HepG2 (cell line): ENCODE measurements at regions not wholly inside any gene's neighbourhood (a gene's known extent, or its start where the extent isn't known, plus 50 kb on each side); places are given as distances from the start of the nearest gene placed in this dataset.

Experiments used
- ATAC-seq: fragments of 200-7000 bp; cut with Tn5 transposase; 3 replicates; pipeline ENCODE4 v1.9.1; 2020; ENCODE audit warnings: mild to moderate bottlenecking, moderate library complexity
- BruUV-seq: library from RNA; stranded (reverse); fragments of 400-500 nt; replicated peaks from 2 replicates; lab custom pipeline; 2021; lab: Mats Ljungman, UMichigan
- CTCF ChIA-PET: fragments of 300-600 bp; formaldehyde crosslinking; extraction: SDS; loops from one replicate; lab custom pipeline; 2021; ENCODE audit warnings: low total read pairs, inconsistent platforms, low intra/inter-chr PET ratio; lab: Yijun Ruan, JAX
- POLR2A ChIA-PET: fragments of 350-600 bp; sonication (Branson Sonifier 250); formaldehyde crosslinking; loops from one replicate; lab custom pipeline; 2020; ENCODE audit warnings: antibody characterized with exemption, inconsistent platforms; lab: Yijun Ruan, JAX
- DNase-seq: peaks from one replicate; pipeline ENCODE4 v3.0.0-alpha.2; 2015; ENCODE audit warnings: low spot score
- FAIRE-seq: peaks from 3 replicates; lab custom pipeline; 2011; peaks lifted over from hg19 to GRCh38; lab: Jason Lieb, UNC
- H2AFZ ChIP-seq: one replicate; pipeline ENCODE4 v1.6.1; 2011; ENCODE audit warnings: low read length, inconsistent platforms
- H3K27ac ChIP-seq: fragments of 300-600 bp; 3 replicates; pipeline ENCODE4 v1.8.0; 2011; ENCODE audit warnings: mixed run types, mild to moderate bottlenecking, mixed read lengths, low read length, inconsistent platforms; ENCODE audit not compliant: insufficient read depth; ENCODE audit errors: extremely low read length
- H3K27me3 ChIP-seq, 2 experiments: fragments of 200-600 bp in 1 of 2; 2 replicates in 1 of 2; 3 replicates in 1 of 2; pipeline versions ENCODE4 v1.6.0 to v1.8.0; 2011; ENCODE audit warnings: low read length in 2 of 2, mild to moderate bottlenecking in 2 of 2, moderate library complexity in 2 of 2, inconsistent platforms in 1 of 2; ENCODE audit not compliant: insufficient read depth in 2 of 2, control insufficient read depth in 1 of 2
- H3K36me3 ChIP-seq, 2 experiments: fragments of 200-600 bp in 1 of 2; replicated peaks in 1 of 2; 2 replicates in 1 of 2; 3 replicates in 1 of 2; pipeline versions ENCODE4 v1.5.1 to v1.8.0; 2011; ENCODE audit warnings: low read length in 2 of 2, inconsistent platforms in 1 of 2; ENCODE audit not compliant: insufficient read depth in 2 of 2, control insufficient read depth in 1 of 2
- H3K4me1 ChIP-seq: 2 replicates; pipeline ENCODE4 v1.5.1; 2012; ENCODE audit warnings: low read length, inconsistent platforms; ENCODE audit not compliant: insufficient read depth
- H3K4me2 ChIP-seq: 2 replicates; pipeline ENCODE4 v1.6.0; 2011; ENCODE audit warnings: low read depth, low read length, inconsistent platforms
- H3K4me3 ChIP-seq, 3 experiments: fragments of 200-600 bp in 1 of 3; sonication (generic), shearing (Covaris generic) in 1 of 3; replicated peaks in 1 of 3; 2 replicates each; pipeline ENCODE4 v1.5.1; 2011 to 2016; ENCODE audit warnings: low read length in 3 of 3, inconsistent platforms in 2 of 3, low read depth in 2 of 3, mild to moderate bottlenecking in 2 of 3, control low read depth in 1 of 3, mixed read lengths in 1 of 3; ENCODE audit not compliant: insufficient read depth in 1 of 3
- H3K79me2 ChIP-seq: one replicate; pipeline ENCODE4 v1.6.1; 2011; ENCODE audit warnings: low read length, inconsistent platforms; ENCODE audit not compliant: insufficient read depth
- H3K9ac ChIP-seq: 2 replicates; pipeline ENCODE4 v1.6.0; 2011; ENCODE audit warnings: mild to moderate bottlenecking, low read depth, low read length, inconsistent platforms; ENCODE audit not compliant: insufficient read depth
- H3K9me3 ChIP-seq: 2 replicates; pipeline ENCODE4 v1.5.1; 2012; ENCODE audit warnings: mild to moderate bottlenecking, low read length
- H4K20me1 ChIP-seq: 2 replicates; pipeline ENCODE4 v1.6.0; 2011; ENCODE audit warnings: inconsistent platforms, mild to moderate bottlenecking, low read length, moderate library complexity; ENCODE audit not compliant: insufficient read depth
- REL ChIP-seq: sonication (generic); formaldehyde crosslinking; conservative IDR thresholded peaks from 2 replicates; pipeline ENCODE4 v1.8.0; 2022; ENCODE audit warnings: mild to moderate bottlenecking, missing genetic modification reagents, moderate library complexity
- SP2 ChIP-seq: sonication (generic); formaldehyde crosslinking; IDR thresholded peaks from 2 replicates; pipeline ENCODE4 v1.5.1; 2020; ENCODE audit warnings: mild to moderate bottlenecking, missing genetic modification reagents
- STAT6 ChIP-seq: sonication (generic); formaldehyde crosslinking; IDR thresholded peaks from 2 replicates; pipeline ENCODE4 v1.4.0; 2020; ENCODE audit warnings: missing genetic modification reagents, mild to moderate bottlenecking, borderline replicate concordance
- ZBED4 ChIP-seq: sonication (generic); formaldehyde crosslinking; IDR thresholded peaks from 2 replicates; pipeline ENCODE4 v1.4.0; 2020; ENCODE audit warnings: missing genetic modification reagents, borderline replicate concordance
- ZMYM2 ChIP-seq: sonication (generic); formaldehyde crosslinking; IDR thresholded peaks from 2 replicates; pipeline ENCODE4 v1.8.0; 2022; ENCODE audit warnings: mild to moderate bottlenecking, missing genetic modification reagents
- ZNF138 ChIP-seq: sonication (generic); formaldehyde crosslinking; IDR thresholded peaks from 2 replicates; pipeline ENCODE4 v1.5.0; 2020; ENCODE audit warnings: mild to moderate bottlenecking, low read depth, missing genetic modification reagents
- ZNF614 ChIP-seq: IDR thresholded peaks from 2 replicates; pipeline ENCODE4 v1.6.1; 2018; ENCODE audit warnings: missing biosample characterization, missing genetic modification reagents, inconsistent platforms, borderline replicate concordance
- ZNF879 ChIP-seq: sonication (generic); formaldehyde crosslinking; IDR thresholded peaks from 2 replicates; pipeline ENCODE4 v1.8.1; 2023; ENCODE audit warnings: missing genetic modification reagents
- WGBS: methylation state at CpG from one replicate; pipeline ENCODE4 v1.1.6; 2017; ENCODE audit warnings: low lambda C conversion rate; 5-methylcytosine and 5-hydroxymethylcytosine counted together
- in situ Hi-C: cut with HindIII; loops from 2 replicates; pipeline ENCODE4 v1.10.0; 2017; ENCODE audit warnings: low pct_unique_long_range_greater_than_20kb; ENCODE audit not compliant: extremely low pct_ligation_motif_present
- intact Hi-C: fragments of 100-400 bp; cut with micrococcal nuclease; formaldehyde crosslinking; loops from one replicate; pipeline ENCODE4 v1.10.0; 2022; ENCODE audit not compliant: unreplicated experiment

GRCh38 chrX:42140320-42140719 lies 217.0 kb upstream of the CASK start:
- Histone ChIP-seq H3K79me2 (no peaks in the 10 kb centered on the region), H3K36me3 (no peaks in the 10 kb centered on the region), H3K27me3 (no peaks in the 10 kb centered on the region), H2AFZ (no peak overlapping the region), H3K4me2 (no peak overlapping the region), H3K9me3 (no peaks in the 10 kb centered on the region), H3K27ac (no peak overlapping the region), H4K20me1 (no peaks in the 10 kb centered on the region), H3K4me1 (no peaks in the 10 kb centered on the region), H3K9ac (no peak overlapping the region), H3K4me3 (no peak overlapping the region)
- intact Hi-C loops = no loop called here
- FAIRE-seq = no peak
- CTCF ChIA-PET = no interaction called here
- POLR2A ChIA-PET = no interaction called here
- in situ Hi-C loops = no loop called here
- no peak for TF ChIP-seq STAT6 (CRISPR knock-in tag)
- TF ChIP-seq SP2 (CRISPR knock-in tag) = no peak
- no peak for TF ChIP-seq REL (CRISPR knock-in tag)
- BruUV-seq = no TSS peak
- no peak for DNase-seq
- ATAC-seq = no peak

GRCh38 chrX:42135583-42136228 lies 212.4 kb upstream of the CASK start:
- intact Hi-C loops (no loop called here), in situ Hi-C loops (no loop called here)
- H3K27me3 ChIP-seq = no peaks in the 10 kb centered on the region
- no peaks in the 10 kb centered on the region for H3K4me1 ChIP-seq
- 0% methylated on average over 1 of the region's 1 CpG for WGBS
- CTCF ChIA-PET = no interaction called here
- BruUV-seq = no TSS peak
- H3K36me3 ChIP-seq = no peaks in the 10 kb centered on the region
- DNase-seq (no peak), ATAC-seq (no peak), FAIRE-seq (no peak)
- H3K9ac ChIP-seq = no peak overlapping the region
- POLR2A ChIA-PET = no interaction called here
- no peaks in the 10 kb centered on the region for H4K20me1 ChIP-seq
- H3K79me2 ChIP-seq = no peaks in the 10 kb centered on the region
- H3K27ac ChIP-seq = no peak overlapping the region
- no peaks in the 10 kb centered on the region for H3K9me3 ChIP-seq
- no peak overlapping the region for H3K4me3 ChIP-seq
- no peak overlapping the region for H3K4me2 ChIP-seq
- H2AFZ ChIP-seq = no peak overlapping the region
- no peak for TF ChIP-seq ZNF138 (CRISPR knock-in tag)
- no peak for TF ChIP-seq ZBED4 (CRISPR knock-in tag)
- no peak for TF ChIP-seq ZNF879 (CRISPR knock-in tag)
- no peak for TF ChIP-seq ZNF614
- TF ChIP-seq ZMYM2 (CRISPR knock-in tag) = no peak
